Cardiac muscle cell (in vitro differentiated cells and primary cell): ENCODE measurements at regions not wholly inside any gene's neighbourhood (a gene's known extent, or its start where the extent isn't known, plus 50 kb on each side); places are given as distances from the start of the nearest gene placed in this dataset.

Experiments
- DNase-seq, 2 donors: peaks; one replicate each; pipeline versions ENCODE4 v3.0.0 to v3.0.0-alpha.2; 2010 to 2017; ENCODE audit warnings: low read depth in 1 of 2, low spot score in 1 of 2
- H3K27ac ChIP-seq: fragments of 200-600 bp; sonication (generic); 2 replicates; pipeline ENCODE4 v1.5.1; 2016
- H3K27me3 ChIP-seq: fragments of 200-600 bp; sonication (generic); 2 replicates; pipeline ENCODE4 v1.6.0; 2016; ENCODE audit warnings: control low read depth
- H3K36me3 ChIP-seq: fragments of 200-600 bp; sonication (generic); 2 replicates; pipeline ENCODE4 v1.5.1; 2016; ENCODE audit warnings: control low read depth
- H3K4me1 ChIP-seq: fragments of 200-600 bp; sonication (generic); 2 replicates; pipeline ENCODE4 v1.8.1; 2017; ENCODE audit warnings: low read depth, mild to moderate bottlenecking, mixed run types
- H3K4me3 ChIP-seq: fragments of 200-600 bp; sonication (generic); 2 replicates; pipeline ENCODE4 v1.5.1; 2016; ENCODE audit warnings: mild to moderate bottlenecking
- H3K9me3 ChIP-seq: fragments of 200-600 bp; sonication (generic); 2 replicates; pipeline ENCODE4 v1.5.1; 2017; ENCODE audit warnings: low read depth, mild to moderate bottlenecking, control low read depth
- TF ChIP-seq, protein P1 (sequence below): IDR thresholded peaks from 2 replicates; pipeline ENCODE4 v1.5.1; 2012; ENCODE audit warnings: low read depth, mild to moderate bottlenecking, low read length

DNA sequence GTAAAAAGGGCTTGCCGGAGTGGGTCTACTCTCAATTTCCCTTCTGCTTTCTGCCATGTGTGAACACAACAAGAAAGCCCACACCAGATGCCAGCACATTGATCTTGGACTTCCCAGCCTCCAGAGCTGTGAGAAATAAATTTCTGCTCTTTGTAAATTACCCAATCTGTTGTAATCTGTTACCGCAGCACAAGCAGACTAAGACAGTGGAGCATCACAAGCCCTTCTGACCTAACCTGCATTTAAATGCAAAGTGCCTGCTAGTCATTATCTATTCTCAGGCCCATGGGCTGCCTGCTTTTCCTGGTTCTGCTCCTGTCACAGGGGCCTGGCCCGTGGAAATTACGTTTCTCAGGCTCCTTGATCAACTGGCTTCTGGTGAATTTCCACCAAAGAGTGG lies 199.3 kb upstream of the AUTS2 start:
- H3K27me3 ChIP-seq: no peaks in the 10 kb centered on the region
- no peaks in the 10 kb centered on the region for H3K9me3 ChIP-seq
- H3K4me1 ChIP-seq: no peaks in the 10 kb centered on the region
- no peaks in the 10 kb centered on the region for H3K36me3 ChIP-seq
- H3K27ac ChIP-seq: no peak overlapping the region
- no peak for DNase-seq
- TF ChIP-seq, protein P1, sequence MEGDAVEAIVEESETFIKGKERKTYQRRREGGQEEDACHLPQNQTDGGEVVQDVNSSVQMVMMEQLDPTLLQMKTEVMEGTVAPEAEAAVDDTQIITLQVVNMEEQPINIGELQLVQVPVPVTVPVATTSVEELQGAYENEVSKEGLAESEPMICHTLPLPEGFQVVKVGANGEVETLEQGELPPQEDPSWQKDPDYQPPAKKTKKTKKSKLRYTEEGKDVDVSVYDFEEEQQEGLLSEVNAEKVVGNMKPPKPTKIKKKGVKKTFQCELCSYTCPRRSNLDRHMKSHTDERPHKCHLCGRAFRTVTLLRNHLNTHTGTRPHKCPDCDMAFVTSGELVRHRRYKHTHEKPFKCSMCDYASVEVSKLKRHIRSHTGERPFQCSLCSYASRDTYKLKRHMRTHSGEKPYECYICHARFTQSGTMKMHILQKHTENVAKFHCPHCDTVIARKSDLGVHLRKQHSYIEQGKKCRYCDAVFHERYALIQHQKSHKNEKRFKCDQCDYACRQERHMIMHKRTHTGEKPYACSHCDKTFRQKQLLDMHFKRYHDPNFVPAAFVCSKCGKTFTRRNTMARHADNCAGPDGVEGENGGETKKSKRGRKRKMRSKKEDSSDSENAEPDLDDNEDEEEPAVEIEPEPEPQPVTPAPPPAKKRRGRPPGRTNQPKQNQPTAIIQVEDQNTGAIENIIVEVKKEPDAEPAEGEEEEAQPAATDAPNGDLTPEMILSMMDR: no peak
- no peak overlapping the region for H3K4me3 ChIP-seq

DNA sequence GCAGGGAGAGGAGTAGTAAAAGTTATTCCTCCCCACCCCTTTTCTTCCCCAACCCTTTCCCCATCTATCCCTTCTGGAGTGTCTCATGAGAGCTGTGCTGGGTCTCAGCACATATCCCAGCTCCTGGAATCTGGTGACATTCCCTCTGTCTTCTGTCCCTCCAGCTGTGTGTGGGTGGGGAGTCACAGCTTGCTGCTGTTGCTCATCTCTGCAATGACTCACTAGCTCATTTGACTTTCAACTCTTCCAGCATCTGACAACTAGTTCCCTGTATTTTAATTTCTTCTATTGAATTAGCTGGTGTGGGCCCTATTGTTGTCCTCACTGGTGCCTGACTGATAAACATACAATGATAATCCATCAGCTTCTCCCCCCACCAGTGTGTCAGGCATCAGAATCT lies 198.9 kb upstream of the AUTS2 start:
- no peaks in the 10 kb centered on the region for H3K9me3 ChIP-seq
- H3K27me3 ChIP-seq: no peaks in the 10 kb centered on the region
- no peak overlapping the region for H3K27ac ChIP-seq
- peak in 1 of 2 donors; percentile 22 for DNase-seq
- TF ChIP-seq, protein P1: no peak
- H3K36me3 ChIP-seq: no peaks in the 10 kb centered on the region
- H3K4me3 ChIP-seq: no peak overlapping the region
- H3K4me1 ChIP-seq: no peaks in the 10 kb centered on the region

GRCh38 chr7:69402696-69403095 lies 195.6 kb upstream of the AUTS2 start:
- Histone ChIP-seq H3K4me1 (no peaks in the 10 kb centered on the region), H3K27ac (no peak overlapping the region), H3K4me3 (no peak overlapping the region), H3K27me3 (no peaks in the 10 kb centered on the region), H3K36me3 (no peaks in the 10 kb centered on the region), H3K9me3 (no peaks in the 10 kb centered on the region)
- DNase-seq: no peak
- TF ChIP-seq, protein P1: no peak

GRCh38 chr7:69403169-69403568 lies 195.1 kb upstream of the AUTS2 start:
- Histone ChIP-seq H3K27me3 (no peaks in the 10 kb centered on the region), H3K9me3 (no peaks in the 10 kb centered on the region), H3K4me3 (no peak overlapping the region), H3K4me1 (no peaks in the 10 kb centered on the region), H3K36me3 (no peaks in the 10 kb centered on the region), H3K27ac (no peak overlapping the region)
- TF ChIP-seq, protein P1: no peak
- peak; percentile 10 to 19 for DNase-seq

DNA sequence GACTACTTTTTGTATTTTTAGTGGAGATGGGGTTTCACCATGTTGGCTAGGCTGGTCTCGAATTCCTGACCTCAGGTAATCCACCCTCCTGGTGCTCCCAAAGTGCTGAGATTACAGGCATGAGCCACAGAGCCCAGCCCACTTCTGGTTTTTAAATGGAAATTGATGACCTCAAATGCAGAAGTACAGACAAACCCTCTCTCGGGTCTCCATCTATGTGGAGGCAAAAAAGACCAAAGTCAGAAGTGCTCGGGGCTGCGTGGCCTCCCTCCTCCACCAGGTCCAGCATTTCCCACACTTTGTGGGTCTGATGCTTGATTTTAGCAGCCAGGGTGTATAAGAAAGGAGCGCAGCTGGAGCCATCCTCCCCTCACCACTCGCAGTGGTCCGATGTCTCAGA lies 187.3 kb upstream of the AUTS2 start:
- Histone ChIP-seq H3K27ac (no peak overlapping the region), H3K4me3 (no peak overlapping the region), H3K27me3 (no peaks in the 10 kb centered on the region), H3K36me3 (no peaks in the 10 kb centered on the region), H3K4me1 (no peaks in the 10 kb centered on the region), H3K9me3 (no peaks in the 10 kb centered on the region)
- TF ChIP-seq, protein P1: no peak
- DNase-seq: no peak

GRCh38 chr7:69411466-69411865 lies 186.8 kb upstream of the AUTS2 start:
- Histone ChIP-seq H3K36me3 (no peaks in the 10 kb centered on the region), H3K27ac (no peak overlapping the region), H3K4me3 (no peak overlapping the region), H3K4me1 (no peaks in the 10 kb centered on the region), H3K9me3 (no peaks in the 10 kb centered on the region), H3K27me3 (no peaks in the 10 kb centered on the region)
- TF ChIP-seq, protein P1: no peak
- no peak for DNase-seq
